IMR-90 (cell line): ENCODE measurements at regions not wholly inside any gene's neighbourhood (a gene's known extent, or its start where the extent isn't known, plus 50 kb on each side); places are given as distances from the start of the nearest gene placed in this dataset.

Source experiments
- ATAC-seq: fragments of 200-7000 bp; cut with Tn5 transposase; 2 replicates; pipeline ENCODE4 v1.9.1; 2020; ENCODE audit warnings: low read depth, mild to moderate bottlenecking, moderate library complexity
- BruUV-seq: library from RNA; stranded (reverse); fragments of 400-500 nt; replicated peaks from 2 replicates; lab custom pipeline; 2021; lab: Mats Ljungman, UMichigan
- CTCF ChIA-PET: fragments of 300-600 bp; formaldehyde crosslinking; extraction: SDS; loops from one replicate; lab custom pipeline; 2021; ENCODE audit warnings: antibody characterized with exemption; lab: Yijun Ruan, JAX
- POLR2A ChIA-PET: fragments of 300-600 bp; sonication (Branson Sonifier 250); formaldehyde crosslinking; loops from one replicate; lab custom pipeline; 2022; ENCODE audit warnings: antibody characterized with exemption; ENCODE audit not compliant: unreplicated experiment; lab: Charles Lee
- DNase-seq: peaks from one replicate; pipeline ENCODE4 v3.0.0; 2013
- H2AFZ ChIP-seq: replicated peaks from 2 replicates; pipeline ENCODE3; 2013; ENCODE audit warnings: low read length, mild to moderate bottlenecking; ENCODE audit not compliant: poor library complexity
- H2AK5ac ChIP-seq: 2 replicates; pipeline ENCODE4 v1.6.1; 2013; ENCODE audit warnings: low read depth, low read length, inconsistent platforms
- H2AK9ac ChIP-seq: replicated peaks from 2 replicates; pipeline ENCODE3; 2013; ENCODE audit warnings: mild to moderate bottlenecking, low read depth, low read length, moderate library complexity; ENCODE audit not compliant: poor library complexity
- H2BK120ac ChIP-seq: 2 replicates; pipeline ENCODE4 v1.6.1; 2013; ENCODE audit warnings: low read depth, low read length, inconsistent platforms
- H2BK15ac ChIP-seq: 3 replicates; pipeline ENCODE4 v1.6.1; 2013; ENCODE audit warnings: low read depth, low read length, inconsistent platforms
- H2BK20ac ChIP-seq: 2 replicates; pipeline ENCODE4 v1.6.1; 2013; ENCODE audit warnings: low read depth, mild to moderate bottlenecking, inconsistent platforms, low read length, moderate library complexity
- H2BK5ac ChIP-seq: 2 replicates; pipeline ENCODE4 v1.6.1; 2013; ENCODE audit warnings: mild to moderate bottlenecking, low read depth, low read length, inconsistent platforms; ENCODE audit not compliant: poor library complexity, severe bottlenecking
- H3K14ac ChIP-seq: replicated peaks from 2 replicates; pipeline ENCODE4 v1.6.1; 2013; ENCODE audit warnings: low read depth, low read length, inconsistent platforms
- H3K18ac ChIP-seq: 2 replicates; pipeline ENCODE4 v1.6.1; 2013; ENCODE audit warnings: low read depth, low read length, control low read depth
- H3K23ac ChIP-seq: 2 replicates; pipeline ENCODE4 v1.6.1; 2013; ENCODE audit warnings: low read depth, low read length, inconsistent platforms
- H3K27ac ChIP-seq: 2 replicates; pipeline ENCODE4 v1.5.1; 2013; ENCODE audit warnings: mild to moderate bottlenecking, control low read depth, low read length; ENCODE audit not compliant: insufficient read depth
- H3K27me3 ChIP-seq: 2 replicates; pipeline ENCODE4 v1.6.1; 2013; ENCODE audit warnings: low read length; ENCODE audit not compliant: control insufficient read depth, insufficient read depth
- H3K36me3 ChIP-seq: 2 replicates; pipeline ENCODE4 v1.6.1; 2013; ENCODE audit warnings: low read length, mixed read lengths; ENCODE audit not compliant: control insufficient read depth, insufficient read depth
- H3K4ac ChIP-seq: 2 replicates; pipeline ENCODE4 v1.6.1; 2013; ENCODE audit warnings: low read depth, low read length, inconsistent platforms
- H3K4me1 ChIP-seq: 2 replicates; pipeline ENCODE4 v1.6.1; 2013; ENCODE audit warnings: low read length, mixed read lengths; ENCODE audit not compliant: control insufficient read depth, insufficient read depth
- H3K4me2 ChIP-seq: 2 replicates; pipeline ENCODE4 v1.6.1; 2013; ENCODE audit warnings: low read depth, mild to moderate bottlenecking, control low read depth, low read length, moderate library complexity
- H3K4me3 ChIP-seq: 2 replicates; pipeline ENCODE4 v1.5.1; 2013; ENCODE audit warnings: low read depth, mild to moderate bottlenecking, control low read depth, low read length, moderate library complexity; ENCODE audit not compliant: insufficient read depth
- H3K56ac ChIP-seq: 2 replicates; pipeline ENCODE4 v1.6.1; 2013; ENCODE audit warnings: low read length, inconsistent platforms; ENCODE audit not compliant: insufficient read depth; ENCODE audit errors: extremely low read depth
- H3K79me1 ChIP-seq, 2 experiments: 2 replicates each; pipeline ENCODE4 v1.6.1; 2013; ENCODE audit warnings: low read length in 2 of 2, inconsistent platforms in 1 of 2, low read depth in 1 of 2
- H3K9ac ChIP-seq: 2 replicates; pipeline ENCODE4 v1.6.1; 2013; ENCODE audit warnings: low read depth, low read length, control low read depth
- H3K9me1 ChIP-seq: 2 replicates; pipeline ENCODE4 v1.6.1; 2013; ENCODE audit warnings: low read length, inconsistent platforms; ENCODE audit not compliant: insufficient read depth
- H3K9me3 ChIP-seq: 2 replicates; pipeline ENCODE4 v1.6.1; 2013; ENCODE audit warnings: low read length; ENCODE audit not compliant: control insufficient read depth, insufficient read depth
- H4K20me1 ChIP-seq: 2 replicates; pipeline ENCODE4 v1.6.1; 2013; ENCODE audit warnings: low read length, inconsistent platforms; ENCODE audit not compliant: insufficient read depth
- H4K5ac ChIP-seq: 2 replicates; pipeline ENCODE4 v1.6.1; 2013; ENCODE audit warnings: mild to moderate bottlenecking, low read depth, low read length, control low read depth
- H4K8ac ChIP-seq, 2 experiments: 2 replicates each; pipeline ENCODE4 v1.6.1; 2013; ENCODE audit warnings: low read depth in 2 of 2, low read length in 2 of 2, control low read depth in 1 of 2, inconsistent platforms in 1 of 2
- H4K91ac ChIP-seq: 2 replicates; pipeline ENCODE4 v1.6.1; 2013; ENCODE audit warnings: low read depth, low read length, inconsistent platforms; ENCODE audit not compliant: insufficient read depth
- CEBPB ChIP-seq: IDR thresholded peaks from 2 replicates; pipeline ENCODE4 v1.6.1; 2012; ENCODE audit warnings: low read depth, low read length, improper control_type of control experiment
- MAZ ChIP-seq: IDR thresholded peaks from 2 replicates; pipeline ENCODE4 v1.6.1; 2012; ENCODE audit warnings: low read depth, mild to moderate bottlenecking, low read length, improper control_type of control experiment, moderate library complexity, borderline replicate concordance
- RAD21 ChIP-seq: IDR thresholded peaks from 2 replicates; pipeline ENCODE4 v1.6.1; 2012; ENCODE audit warnings: low read length, improper control_type of control experiment
- WGBS, 2 experiments: methylation state at CpG; one replicate each; pipeline versions ENCODE4 v1.1.5 to v1.1.7; 2013; ENCODE audit warnings: missing lambda C conversion rate in 2 of 2; ENCODE audit not compliant: insufficient read length in 1 of 2; ENCODE audit errors: extremely low coverage in 2 of 2; 5-methylcytosine and 5-hydroxymethylcytosine counted together
- dilution Hi-C: fragments of 300-500 bp; cut with HindIII; formaldehyde crosslinking; loops from one replicate; pipeline ENCODE4 v1.14.3; 2018; ENCODE audit warnings: low sequenced_read_pairs; ENCODE audit not compliant: unreplicated experiment
- in situ Hi-C: fragments of 300-500 bp; cut with MboI; formaldehyde crosslinking; loops from 3 replicates; pipeline ENCODE4 v1.14.3; 2019; ENCODE audit warnings: low sequenced_read_pairs, inconsistent platforms, mixed read lengths
- intact Hi-C: fragments of 100-400 bp; cut with micrococcal nuclease; formaldehyde crosslinking; loops from 2 replicates; pipeline ENCODE4 v1.10.0; 2022

GRCh38 chr17:73720187-73720834 lies 76.1 kb upstream of the SDK2 start:
- DNase-seq (no peak), ATAC-seq (no peak)
- in situ Hi-C loops: loop anchor here (25.0 kb wide), 2 partner anchors 108 to 283 kb away; no protein-coding TSS in a partner anchor
- Histone ChIP-seq H3K9me1 (no peaks in the 10 kb centered on the region), H2AFZ (no peak overlapping the region), H3K4ac (no peak overlapping the region), H3K27me3 (no peaks in the 10 kb centered on the region), H3K18ac (no peak overlapping the region), H3K27ac (no peak overlapping the region), H3K79me1 (no peaks in the 10 kb centered on the region), H3K23ac (no peak overlapping the region), H2BK120ac (no peak overlapping the region), H3K9me3 (peaks cover 19% of the 10 kb centered on the region), H4K5ac (no peak overlapping the region), H3K4me1 (no peaks in the 10 kb centered on the region), H4K8ac (no peak overlapping the region), H3K14ac (no peak overlapping the region), H3K4me2 (no peak overlapping the region), H4K91ac (no peak overlapping the region), H2AK9ac (no peak overlapping the region), H3K9ac (no peak overlapping the region), H2BK20ac (no peak overlapping the region), H3K56ac (no peak overlapping the region), H3K4me3 (no peak overlapping the region), H2BK15ac (no peak overlapping the region), H4K20me1 (no peaks in the 10 kb centered on the region), H2BK5ac (no peak overlapping the region), H3K36me3 (no peaks in the 10 kb centered on the region), H2AK5ac (no peak overlapping the region)
- TF ChIP-seq MAZ (no peak), CEBPB (no peak), RAD21 (no peak)
- dilution Hi-C loops: no loop called here
- intact Hi-C loops: no loop called here
- WGBS, 2 experiments: 62% methylated on average over 4 of the region's 10 CpGs; no CpG with 5 or more reads in 1 of the 2 experiments
- ChIA-PET CTCF (no interaction called here), POLR2A (no interaction called here)
- no TSS peak for BruUV-seq
